C4-2B (cell line): ENCODE measurements at regions not wholly inside any gene's neighbourhood (a gene's known extent, or its start where the extent isn't known, plus 50 kb on each side); places are given as distances from the start of the nearest gene placed in this dataset.

ENCODE experiments used
- H3K27ac ChIP-seq: fragments of 450-650 bp; 2 replicates; pipeline ENCODE4 v1.5.1; 2017
- CTCF ChIP-seq: fragments of 450-650 bp; conservative IDR thresholded peaks from 2 replicates; pipeline ENCODE4 v1.5.1; 2017; ENCODE audit warnings: mild to moderate bottlenecking
- ZFX ChIP-seq: fragments of 450-650 bp; IDR thresholded peaks from 2 replicates; pipeline ENCODE4 v1.6.1; 2017

- no peak overlapping the region for H3K27ac ChIP-seq
- TF ChIP-seq ZFX = no peak
- no peak for TF ChIP-seq CTCF
These were observed 1273.9 kb upstream of the CNTN5 start for GRCh38 chr11:97746818-97747217.

- TF ChIP-seq CTCF (no peak), ZFX (no peak)
These were observed 1269.3 kb upstream of the CNTN5 start for GRCh38 chr11:97751405-97751804.

GRCh38 chr11:97751952-97752351 is 1268.8 kb upstream of the CNTN5 start:
- TF ChIP-seq CTCF = no peak
- TF ChIP-seq ZFX = no peak
- peak overlapping the region; percentile 7; the same call in 1 of the 2 replicates for H3K27ac ChIP-seq

More at GRCh38 chr11:97751405-97751804, 1269.3 kb upstream of the CNTN5 start:
- peak overlapping the region; percentile 7; the same call in 1 of the 2 replicates for H3K27ac ChIP-seq

- TF ChIP-seq CTCF (no peak), ZFX (no peak)
- H3K27ac ChIP-seq = no peak overlapping the region
These were observed 1265.8 kb upstream of the CNTN5 start for GRCh38 chr11:97754976-97755375.

- no peak for TF ChIP-seq ZFX
- no peak for TF ChIP-seq CTCF
- no peak overlapping the region for H3K27ac ChIP-seq
These were observed 1264.0 kb upstream of the CNTN5 start for GRCh38 chr11:97756571-97757335.

GRCh38 chr11:97761175-97761574 is 1259.6 kb upstream of the CNTN5 start:
- no peak for TF ChIP-seq ZFX

GRCh38 chr11:97764193-97764592 is 1256.6 kb upstream of the CNTN5 start:
- TF ChIP-seq CTCF (no peak), ZFX (no peak)
- H3K27ac ChIP-seq = no peak overlapping the region

More at GRCh38 chr11:97761175-97761574, 1259.6 kb upstream of the CNTN5 start:
- no peak overlapping the region for H3K27ac ChIP-seq

GRCh38 chr11:97764605-97765004 is 1256.1 kb upstream of the CNTN5 start:
- H3K27ac ChIP-seq = no peak overlapping the region
- TF ChIP-seq CTCF = no peak
